MM.1S (cell line): ENCODE measurements at regions not wholly inside any gene's neighbourhood (a gene's known extent, or its start where the extent isn't known, plus 50 kb on each side); places are given as distances from the start of the nearest gene placed in this dataset.

ENCODE experiments used
- CTCF ChIP-seq: fragments of 300-600 bp; sonication (generic); IDR thresholded peaks from 2 replicates; pipeline ENCODE4 v1.5.1; 2016; ENCODE audit warnings: antibody characterized with exemption, low read length, mixed read lengths
- EZH2 ChIP-seq: fragments of 300-600 bp; sonication (generic); optimal IDR thresholded peaks from 2 replicates; pipeline ENCODE3; 2017; ENCODE audit warnings: low read depth, mild to moderate bottlenecking, antibody characterized with exemption, low read length, mixed read lengths

GRCh38 chr1:164977561-164977960 is 379.0 kb downstream of the LMX1A start:
- TF ChIP-seq CTCF = no peak
- TF ChIP-seq EZH2 = no peak
